ENCODE measurements at regions not wholly inside any gene's neighbourhood (a gene's known extent, or its start where the extent isn't known, plus 50 kb on each side); places are given as distances from the start of the nearest gene placed in this dataset.
A peak's percentile ranks its signal among the peaks of the same experiment; 100 is the strongest.
"Not testable (repeated sequence)": the region's sequence is repeated elsewhere in the genome, so short reads cannot be mapped to it uniquely, and the experiment has no call there.

DNA sequence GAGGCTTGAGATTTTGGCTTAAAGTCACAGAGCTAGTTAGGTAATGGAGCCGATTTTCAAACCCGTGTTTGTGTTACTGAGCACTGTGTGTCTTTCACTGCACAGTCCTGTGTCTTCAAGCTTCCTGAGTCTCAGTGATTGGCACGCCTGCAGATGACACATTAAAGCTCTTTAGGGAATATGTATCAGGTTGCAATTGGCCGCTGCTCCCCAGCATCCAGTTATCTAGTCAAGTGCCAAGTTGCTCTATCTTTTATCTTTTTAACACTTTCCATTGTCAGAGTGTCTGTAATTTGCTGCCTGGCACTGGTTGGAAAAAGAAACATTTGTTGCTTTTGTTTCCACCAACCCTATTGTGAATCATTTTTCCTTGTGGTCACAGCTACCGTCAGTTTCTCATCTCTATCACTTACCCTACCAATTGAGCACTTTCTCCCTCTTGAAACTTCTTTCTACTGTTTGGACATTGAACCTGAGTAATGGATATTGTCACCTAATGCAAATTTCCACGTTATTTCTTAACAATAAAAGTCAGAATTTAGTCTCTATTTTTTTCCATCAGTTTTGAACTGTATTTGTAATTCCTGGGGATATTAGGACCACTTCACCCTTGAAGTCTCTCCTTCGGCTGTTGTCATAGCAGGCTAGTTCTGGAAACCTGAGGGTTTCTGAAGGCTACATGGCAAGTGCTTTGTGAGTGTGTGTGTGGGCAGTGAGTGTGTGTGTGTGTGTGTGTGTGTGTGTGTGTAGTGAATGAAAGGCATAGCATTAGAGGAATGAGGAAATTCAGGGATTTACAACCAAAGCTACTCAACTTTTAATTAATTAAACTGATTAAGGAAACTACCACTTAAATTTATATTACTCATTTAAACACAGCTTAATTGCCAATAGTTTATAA is 274.3 kb downstream of the ISL1 start:
- peak; percentile 58 for DNase-seq (ENCODE audit: low read depth)

DNA sequence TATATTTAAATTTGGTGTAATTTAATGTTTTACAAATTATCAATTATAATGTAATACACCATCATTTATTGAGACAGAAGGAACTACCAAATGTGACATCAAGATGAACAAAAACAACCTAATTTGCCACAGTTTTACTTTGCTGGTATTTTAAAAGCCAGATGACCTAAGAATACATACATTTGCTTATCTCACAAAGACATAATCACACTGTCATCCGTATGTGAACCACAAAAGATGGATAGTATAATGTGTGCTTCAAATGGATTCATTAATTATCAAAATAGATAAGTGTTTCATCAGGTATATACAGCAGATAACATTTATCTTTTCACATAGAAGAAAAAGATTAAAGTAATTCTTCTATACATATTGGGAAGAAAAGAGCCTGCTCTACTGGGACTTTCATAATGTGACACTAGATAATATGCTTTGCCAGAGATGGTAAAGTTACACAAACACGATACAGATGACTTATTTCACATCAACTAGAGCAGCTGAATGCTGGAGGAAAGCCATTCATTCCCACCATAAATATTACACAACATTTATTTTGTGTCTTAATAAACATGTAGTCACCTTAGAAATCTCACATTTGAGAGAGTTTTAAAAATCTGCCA is 278.5 kb downstream of the ISL1 start:
- no peak for DNase-seq (ENCODE audit: low read depth)

GRCh38 chr5:51664491-51665250 is 281.4 kb downstream of the ISL1 start:
- DNase-seq (ENCODE audit: low read depth): no peak

DNA sequence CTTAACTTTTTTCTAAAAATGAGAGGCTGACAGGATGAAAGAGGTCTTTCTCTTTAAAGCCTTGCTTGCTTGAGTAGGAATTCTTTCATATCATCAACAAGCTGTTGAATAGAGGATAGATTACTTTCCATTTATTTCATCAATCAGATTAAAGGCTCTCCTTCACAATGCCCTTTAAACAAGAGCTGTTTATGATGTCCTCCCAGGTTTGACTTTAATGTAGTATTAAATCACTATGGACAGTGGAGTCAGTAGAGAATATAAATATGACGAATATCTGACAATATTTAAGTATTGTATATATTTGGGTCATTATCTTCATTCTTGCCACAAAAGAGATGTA is 282.0 kb downstream of the ISL1 start:
- DNase-seq (ENCODE audit: low read depth): no peak

- no peak for DNase-seq (ENCODE audit: low read depth)
These were observed 285.8 kb downstream of the ISL1 start for GRCh38 chr5:51669095-51669494.

- DNase-seq (ENCODE audit: low read depth): no peak
These were observed 295.1 kb downstream of the ISL1 start for GRCh38 chr5:51678330-51678729.

DNA sequence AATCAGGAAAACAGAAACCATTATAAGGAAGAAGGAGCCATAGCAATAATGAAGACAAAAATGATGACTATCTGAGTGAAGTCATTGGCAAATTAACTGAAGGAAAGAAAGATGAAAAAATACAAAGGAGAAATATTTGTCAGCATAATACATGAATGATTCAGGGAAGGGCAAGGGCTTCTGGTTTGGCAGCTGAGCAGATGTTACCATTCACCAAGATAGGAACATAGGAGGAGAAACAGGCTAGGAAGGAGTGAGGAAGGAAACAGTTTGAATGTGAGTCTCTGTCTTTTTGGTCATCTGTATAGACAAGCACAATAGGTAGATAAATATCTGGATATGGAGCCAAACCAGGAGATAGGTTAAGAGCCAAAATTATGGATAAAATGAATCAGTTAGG is 296.0 kb downstream of the ISL1 start:
- no peak for DNase-seq (ENCODE audit: low read depth)

- no peak for DNase-seq (ENCODE audit: low read depth)
These were observed 301.6 kb downstream of the ISL1 start for GRCh38 chr5:51684794-51685355.

DNA sequence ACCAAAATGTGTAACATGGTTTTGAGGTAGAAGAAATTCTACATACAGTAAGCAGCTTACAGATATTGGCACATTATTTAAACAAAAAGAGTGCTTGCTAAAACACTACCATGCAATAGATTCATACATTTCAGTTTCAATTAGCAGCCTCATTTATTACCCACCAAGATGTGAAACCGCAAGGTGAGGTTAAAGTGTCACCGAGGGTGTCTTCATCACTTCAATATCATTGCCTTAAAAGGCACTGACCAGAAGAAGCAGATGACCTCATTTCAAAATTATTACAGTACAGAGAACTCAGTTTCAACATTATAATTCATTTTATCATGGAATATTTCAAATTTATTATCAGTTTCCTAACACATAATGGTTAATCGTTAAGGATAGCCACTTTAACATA is 302.2 kb downstream of the ISL1 start:
- DNase-seq (ENCODE audit: low read depth): no peak

DNA sequence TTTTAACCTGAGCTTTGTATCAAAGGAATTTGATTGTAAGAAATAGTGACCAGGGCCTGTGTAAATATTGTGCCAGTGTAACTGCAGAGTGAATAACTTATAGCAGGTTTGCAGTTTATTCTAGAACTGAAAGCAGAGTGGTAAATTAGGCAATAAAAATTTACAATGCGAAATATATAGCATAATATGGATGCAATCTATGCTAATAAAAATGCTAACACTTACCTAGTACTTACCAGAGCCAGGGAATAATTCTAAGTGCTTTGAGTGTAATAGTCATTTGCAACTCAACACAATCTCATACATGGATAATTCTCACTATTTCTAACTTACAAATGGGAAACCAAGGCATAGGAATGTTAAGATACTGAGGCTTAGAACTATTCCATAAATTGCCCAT is 303.4 kb downstream of the ISL1 start:
- no peak for DNase-seq (ENCODE audit: low read depth)

DNA sequence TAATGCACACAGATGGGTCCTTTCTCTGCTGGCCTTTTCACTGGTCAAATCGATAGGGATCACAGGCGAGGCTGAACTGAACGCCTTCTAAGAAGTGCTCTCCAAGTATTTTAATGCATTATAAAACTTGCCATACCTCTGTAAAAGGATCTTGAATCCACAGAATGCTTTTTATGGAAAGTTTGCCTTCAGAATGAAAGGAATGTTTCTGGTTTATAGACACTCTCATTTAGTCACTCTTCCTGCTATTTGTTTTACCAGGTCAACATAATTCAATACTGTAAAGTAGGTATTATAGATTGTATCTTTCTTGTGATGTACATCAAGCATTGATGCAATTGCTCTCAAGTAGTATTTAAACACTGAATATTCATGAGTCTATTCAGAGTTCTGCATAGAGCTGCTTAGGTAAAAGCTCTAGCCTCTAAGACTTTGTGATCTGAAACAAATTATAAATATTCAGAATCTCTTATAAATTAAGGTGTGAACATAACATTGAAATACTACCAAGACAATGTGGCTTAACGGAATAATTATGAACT is 308.4 kb downstream of the ISL1 start:
- DNase-seq (ENCODE audit: low read depth): no peak

DNA sequence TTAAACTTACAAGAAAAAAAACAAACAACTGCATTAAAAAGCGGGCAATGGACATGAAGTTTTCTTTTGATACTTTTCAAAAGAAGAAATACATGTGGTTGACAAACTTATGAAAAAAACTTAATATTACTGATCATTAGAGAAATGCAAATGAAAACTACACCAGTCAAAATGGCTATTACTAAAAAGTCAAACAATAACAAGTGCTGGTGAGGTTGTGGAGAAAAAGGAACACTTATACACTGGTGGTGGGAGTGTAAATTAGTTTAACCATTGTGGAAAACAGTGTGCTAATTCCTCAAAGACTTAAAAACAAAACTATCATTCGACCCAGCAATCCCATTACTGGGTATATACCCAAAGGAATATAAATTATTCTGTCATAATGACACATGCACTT is 311.6 kb downstream of the ISL1 start:
- DNase-seq (ENCODE audit: low read depth): no peak

DNA sequence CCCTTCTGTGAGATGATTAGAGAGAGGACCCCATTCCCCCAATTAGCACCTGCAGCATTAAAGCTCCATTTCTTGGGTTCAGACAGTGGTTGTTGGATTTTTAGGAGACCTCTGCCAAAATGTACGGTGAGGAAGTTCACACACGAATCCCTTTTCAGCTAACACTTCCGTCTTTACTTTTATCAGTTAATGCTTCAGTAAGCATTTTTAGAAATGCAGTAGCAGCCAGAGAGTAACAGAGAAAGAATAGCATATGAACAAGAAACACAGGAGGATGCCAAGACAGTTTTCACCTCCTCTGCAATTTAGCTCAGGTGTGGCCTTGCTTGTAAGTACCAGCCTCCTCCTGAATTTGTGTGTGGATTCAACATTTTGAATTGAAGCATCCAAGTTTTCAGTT is 312.9 kb downstream of the ISL1 start:
- no peak for DNase-seq (ENCODE audit: low read depth)

DNA sequence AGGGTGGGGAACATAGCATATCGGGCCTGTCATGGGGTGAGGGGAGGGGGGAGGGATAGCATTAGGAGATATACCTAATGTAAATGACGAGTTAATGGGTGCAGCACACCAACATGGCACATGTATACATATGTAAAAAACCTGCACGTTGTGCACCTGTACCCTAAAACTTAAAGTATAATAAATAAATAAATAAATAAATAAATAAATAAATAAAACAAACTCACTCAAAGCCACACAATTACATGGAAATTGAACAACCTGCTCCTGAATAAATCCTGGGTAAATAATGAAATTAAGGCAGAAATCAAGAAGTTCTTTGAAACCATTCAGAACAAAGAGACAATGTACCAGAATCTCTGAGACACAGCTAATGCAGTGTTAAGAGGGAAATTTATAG is 318.8 kb downstream of the ISL1 start:
- not testable (repeated sequence) for DNase-seq (ENCODE audit: low read depth)

GRCh38 chr5:51712201-51712600 is 329.0 kb downstream of the ISL1 start:
- DNase-seq (ENCODE audit: low read depth): no peak

- not testable (repeated sequence) for DNase-seq (ENCODE audit: low read depth)
These were observed 332.2 kb downstream of the ISL1 start for GRCh38 chr5:51715445-51715844.

- DNase-seq (ENCODE audit: low read depth): peak; percentile 41
These were observed 348.3 kb downstream of the ISL1 start for GRCh38 chr5:51731421-51732029.

DNA sequence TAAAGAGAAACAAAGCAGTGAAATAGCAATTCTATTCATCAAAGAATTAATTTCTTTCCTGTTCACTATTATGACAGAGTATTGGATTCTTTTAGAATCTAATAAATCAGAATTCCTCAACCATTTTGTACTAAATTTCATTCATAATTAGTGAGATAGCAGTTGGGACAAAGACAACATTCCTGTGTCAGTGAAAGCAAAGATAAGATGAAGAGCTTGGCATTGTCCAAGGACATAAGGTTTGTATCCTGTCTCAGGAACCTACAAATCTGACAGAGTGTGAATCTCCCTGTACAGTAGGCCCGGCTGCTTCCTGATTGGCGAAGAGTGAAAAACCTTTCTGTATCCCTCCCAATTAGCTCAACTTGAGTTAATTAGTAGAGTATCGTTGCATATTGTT is 349.1 kb downstream of the ISL1 start:
- no peak for DNase-seq (ENCODE audit: low read depth)

DNA sequence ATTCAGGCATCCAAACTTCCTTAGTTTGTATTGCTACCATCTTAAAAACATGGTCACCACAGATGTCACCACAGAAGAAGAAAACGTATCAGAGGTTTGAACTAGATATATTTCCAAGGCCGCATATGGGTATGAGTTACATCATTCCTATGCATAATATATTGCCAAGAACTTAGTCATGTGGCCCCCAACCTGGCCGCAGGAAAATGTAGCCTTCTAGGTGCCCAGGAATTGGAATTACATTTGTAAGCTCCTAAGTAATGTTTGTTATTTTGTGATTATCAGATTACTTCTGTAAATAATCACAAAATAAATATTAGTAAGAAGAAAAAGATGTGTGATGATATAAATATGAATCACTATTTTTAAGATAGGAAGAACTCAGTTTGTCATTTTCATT is 351.4 kb downstream of the ISL1 start:
- no peak for DNase-seq (ENCODE audit: low read depth)

DNA sequence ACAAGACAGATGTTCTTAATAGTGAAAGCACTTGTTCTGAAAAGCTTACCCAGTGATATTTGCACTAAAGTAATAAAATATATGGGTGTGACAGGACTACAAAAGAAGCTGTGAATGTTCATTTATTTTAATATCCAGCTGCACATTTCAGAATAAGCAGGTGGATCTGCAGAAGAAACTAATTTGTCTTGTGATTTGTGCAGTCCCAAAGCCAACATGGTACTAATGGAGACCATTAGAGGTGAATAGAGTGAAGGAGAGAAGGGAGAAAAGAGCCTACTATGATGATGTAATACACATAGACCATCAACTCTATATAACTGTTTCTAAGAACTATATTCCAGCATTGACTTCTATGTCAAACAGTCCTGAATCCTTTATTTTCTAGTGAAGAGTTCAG is 362.8 kb downstream of the ISL1 start:
- no peak for DNase-seq (ENCODE audit: low read depth)

- DNase-seq (ENCODE audit: low read depth): no peak
These were observed 365.4 kb downstream of the ISL1 start for GRCh38 chr5:51748647-51749046.

Data from renal cortical epithelial cell (primary cell).